ENCODE measurements at regions not wholly inside any gene's neighbourhood (a gene's known extent, or its start where the extent isn't known, plus 50 kb on each side); places are given as distances from the start of the nearest gene placed in this dataset.
A peak's percentile ranks its signal among the peaks of the same experiment; 100 is the strongest.
"Not testable (repeated sequence)": the region's sequence is repeated elsewhere in the genome, so short reads cannot be mapped to it uniquely, and the experiment has no call there.

GRCh38 chr17:53765609-53766008, 57.1 kb upstream of the KIF2B start:
- no peak for DNase-seq (ENCODE audit: low read depth)

- no peak for DNase-seq (ENCODE audit: low read depth)
Measured at GRCh38 chr17:53765129-53765528, 57.6 kb upstream of the KIF2B start.

- no peak for DNase-seq (ENCODE audit: low read depth)
Measured at GRCh38 chr17:53757559-53757958, 65.2 kb upstream of the KIF2B start.

- not testable (repeated sequence) for DNase-seq (ENCODE audit: low read depth)
Measured at GRCh38 chr17:53757116-53757515, 65.6 kb upstream of the KIF2B start.

GRCh38 chr17:53749178-53749577, 73.5 kb upstream of the KIF2B start:
- DNase-seq (ENCODE audit: low read depth), result no peak

GRCh38 chr17:53748159-53748820, 74.4 kb upstream of the KIF2B start:
- not testable (repeated sequence) for DNase-seq (ENCODE audit: low read depth)

GRCh38 chr17:53740312-53740711, 82.4 kb upstream of the KIF2B start:
- no peak for DNase-seq (ENCODE audit: low read depth)

- DNase-seq (ENCODE audit: low read depth), result no peak
Measured at GRCh38 chr17:53736516-53737240, 86.0 kb upstream of the KIF2B start.

GRCh38 chr17:53724726-53725125, 98.0 kb upstream of the KIF2B start:
- peak; percentile 1 for DNase-seq (ENCODE audit: low read depth)

- DNase-seq (ENCODE audit: low read depth), result peak; percentile 84
Measured at GRCh38 chr17:53722407-53722806, 100.3 kb upstream of the KIF2B start.

GRCh38 chr17:53721101-53721500, 101.6 kb upstream of the KIF2B start:
- no peak for DNase-seq (ENCODE audit: low read depth)

- DNase-seq (ENCODE audit: low read depth), result no peak
Measured at GRCh38 chr17:53719229-53719628, 103.5 kb upstream of the KIF2B start.

GRCh38 chr17:53707566-53707965, 115.2 kb upstream of the KIF2B start:
- no peak for DNase-seq (ENCODE audit: low read depth)

GRCh38 chr17:53696286-53696685, 126.4 kb upstream of the KIF2B start:
- DNase-seq (ENCODE audit: low read depth), result no peak

GRCh38 chr17:53687324-53687723, 135.4 kb upstream of the KIF2B start:
- no peak for DNase-seq (ENCODE audit: low read depth)

GRCh38 chr17:53680745-53681144, 142.0 kb upstream of the KIF2B start:
- DNase-seq (ENCODE audit: low read depth), result no peak

- no peak for DNase-seq (ENCODE audit: low read depth)
Measured at GRCh38 chr17:53668854-53669253, 153.9 kb upstream of the KIF2B start.

- no peak for DNase-seq (ENCODE audit: low read depth)
Measured at GRCh38 chr17:53662608-53663007, 160.1 kb upstream of the KIF2B start.

- no peak for DNase-seq (ENCODE audit: low read depth)
Measured at GRCh38 chr17:53659181-53659580, 163.5 kb upstream of the KIF2B start.

- no peak for DNase-seq (ENCODE audit: low read depth)
Measured at GRCh38 chr17:53655591-53655990, 167.1 kb upstream of the KIF2B start.

GRCh38 chr17:53649201-53649600, 173.5 kb upstream of the KIF2B start:
- DNase-seq (ENCODE audit: low read depth), result no peak

- DNase-seq (ENCODE audit: low read depth), result no peak
Measured at GRCh38 chr17:53646835-53647234, 175.9 kb upstream of the KIF2B start.

GRCh38 chr17:53640808-53641207, 181.9 kb upstream of the KIF2B start:
- DNase-seq (ENCODE audit: low read depth), result no peak

GRCh38 chr17:53635444-53635843, 187.3 kb upstream of the KIF2B start:
- DNase-seq (ENCODE audit: low read depth), result no peak

Measured in fibroblast of gingiva (primary cell).